GM12878 (cell line): ENCODE measurements at regions not wholly inside any gene's neighbourhood (a gene's known extent, or its start where the extent isn't known, plus 50 kb on each side); places are given as distances from the start of the nearest gene placed in this dataset.

ENCODE experiments used
- ATAC-seq: fragments of 200-7000 bp; cut with Tn5 transposase; 3 replicates; pipeline ENCODE4 v1.9.1; 2020; ENCODE audit warnings: mild to moderate bottlenecking, moderate library complexity
- BruUV-seq: library from RNA; stranded (reverse); fragments of 400-500 nt; replicated peaks from 2 replicates; lab custom pipeline; 2021; lab: Mats Ljungman, UMichigan
- CTCF ChIA-PET: fragments of 300-600 bp; sonication (Branson Sonifier 250); formaldehyde crosslinking; extraction: SDS; loops from one replicate; lab custom pipeline; 2021; ENCODE audit warnings: inconsistent platforms; lab: Yijun Ruan, JAX
- POLR2A ChIA-PET: fragments of 350-600 bp; formaldehyde crosslinking; extraction: SDS; loops from one replicate; lab custom pipeline; 2021; ENCODE audit warnings: inconsistent platforms; lab: Charles Lee
- RAD21 ChIA-PET: fragments of 300-600 bp; sonication (Branson Sonifier 250); formaldehyde crosslinking; loops from one replicate; lab custom pipeline; 2023; ENCODE audit warnings: antibody characterized with exemption; ENCODE audit not compliant: unreplicated experiment; lab: Charles Lee
- SMC1A ChIA-PET: fragments of 300-600 bp; sonication (Branson Sonifier 250); formaldehyde crosslinking; loops from one replicate; lab custom pipeline; 2023; ENCODE audit not compliant: unreplicated experiment, uncharacterized antibody; lab: Charles Lee
- DNase-seq: peaks from one replicate; pipeline ENCODE4 v3.0.0-alpha.2; 2011; ENCODE audit warnings: low read depth, low spot score
- FAIRE-seq: peaks from 3 replicates; lab custom pipeline; 2011; peaks lifted over from hg19 to GRCh38; lab: Jason Lieb, UNC
- H2AFZ ChIP-seq: 2 replicates; pipeline ENCODE4 v1.6.0; 2011; ENCODE audit warnings: low read depth, low read length, control low read depth; ENCODE audit not compliant: control insufficient read depth
- H3K27ac ChIP-seq: 2 replicates; pipeline ENCODE4 v1.5.1; 2011; ENCODE audit warnings: control low read depth; ENCODE audit not compliant: control insufficient read depth, insufficient read depth
- H3K27me3 ChIP-seq, 2 experiments: replicated peaks in 1 of 2; 2 replicates each; pipeline versions ENCODE4 v1.6.0 to v1.6.1; 2011; ENCODE audit warnings: low read length in 1 of 2; ENCODE audit not compliant: control insufficient read depth in 2 of 2, insufficient read depth in 2 of 2
- H3K36me3 ChIP-seq, 2 experiments: 2 replicates each; pipeline ENCODE4 v1.5.1; 2011; ENCODE audit warnings: low read length in 1 of 2; ENCODE audit not compliant: control insufficient read depth in 2 of 2, insufficient read depth in 2 of 2
- H3K4me1 ChIP-seq: 2 replicates; pipeline ENCODE4 v1.6.1; 2011; ENCODE audit warnings: mild to moderate bottlenecking, low read length, moderate library complexity, mixed read lengths; ENCODE audit not compliant: control insufficient read depth, insufficient read depth
- H3K4me2 ChIP-seq: 2 replicates; pipeline ENCODE4 v1.6.0; 2011; ENCODE audit warnings: control low read depth; ENCODE audit not compliant: control insufficient read depth, insufficient read depth
- H3K4me3 ChIP-seq: fragments of 200-600 bp; sonication (generic); 2 replicates; pipeline ENCODE4 v1.5.1; 2016
- H3K79me2 ChIP-seq: 2 replicates; pipeline ENCODE4 v1.6.0; 2011; ENCODE audit warnings: low read length; ENCODE audit not compliant: control insufficient read depth, insufficient read depth
- H3K9ac ChIP-seq: 2 replicates; pipeline ENCODE4 v1.8.0; 2011; ENCODE audit warnings: low read length, control low read depth, mixed read lengths; ENCODE audit not compliant: control insufficient read depth, insufficient read depth
- H3K9me3 ChIP-seq: replicated peaks from 3 replicates; pipeline ENCODE4 v1.5.1; 2011; ENCODE audit warnings: mild to moderate bottlenecking, low read length; ENCODE audit not compliant: control insufficient read depth, insufficient read depth
- H4K20me1 ChIP-seq: 2 replicates; pipeline ENCODE4 v1.6.0; 2011; ENCODE audit not compliant: control insufficient read depth, insufficient read depth
- ATF7 ChIP-seq: fragments of 450-650 bp; IDR thresholded peaks from 2 replicates; pipeline ENCODE4 v1.6.1; 2016; ENCODE audit warnings: low read depth, mild to moderate bottlenecking
- CTCF ChIP-seq, 3 experiments: IDR thresholded peaks in 2 of 3; conservative IDR thresholded peaks in 1 of 3; 2 replicates each; pipeline ENCODE4 v1.5.1; 2011; ENCODE audit warnings: low read depth in 3 of 3, low read length in 3 of 3, mild to moderate bottlenecking in 3 of 3, control low read depth in 2 of 3, moderate library complexity in 2 of 3, inconsistent platforms in 1 of 3, mixed read lengths in 1 of 3; ENCODE audit not compliant: control insufficient read depth in 2 of 3, insufficient read depth in 1 of 3; ENCODE audit errors: extremely low read depth in 1 of 3
- SMAD5 ChIP-seq: IDR thresholded peaks from 2 replicates; pipeline ENCODE4 v1.6.1; 2016; ENCODE audit warnings: antibody characterized with exemption, low read depth
- WGBS: methylation state at CpG from one replicate; pipeline ENCODE4 v1.1.6; 2016; ENCODE audit warnings: low lambda C conversion rate; ENCODE audit not compliant: insufficient replicate concordance, insufficient coverage; ENCODE audit errors: missing lambda C conversion rate; 5-methylcytosine and 5-hydroxymethylcytosine counted together
- in situ Hi-C: fragments of 300-500 bp; cut with MboI; formaldehyde crosslinking; loops from 9 replicates; pipeline ENCODE4 v1.14.3; 2018; ENCODE audit warnings: mixed read lengths
- intact Hi-C: fragments of 100-400 bp; cut with micrococcal nuclease; formaldehyde crosslinking; loops from one replicate; pipeline ENCODE4 v1.14.2; 2022; ENCODE audit not compliant: unreplicated experiment

- no peak for TF ChIP-seq CTCF (IDR thresholded peaks at IDR 0.05 in 2 of 3, conservative IDR thresholded peaks at IDR 0.05 in 1 of 3; ENCODE audit: control insufficient read depth in 2 of 3, extremely low read depth in 1 of 3, insufficient read depth in 1 of 3, low read depth in 3 of 3, low read length in 3 of 3)
- TF ChIP-seq, all 136 proteins: peak for 0
Observed at GRCh38 chr3:40598338-40598737, 73.6 kb downstream of the ZNF621 start (continued).

GRCh38 chr3:40598962-40599361 is 74.2 kb downstream of the ZNF621 start:
- WGBS, result 0% methylated on average over 3 of the region's 3 CpGs
- Histone ChIP-seq H3K27me3 (no peaks in the 10 kb centered on the region), H3K36me3 (no peaks in the 10 kb centered on the region), H3K9me3 (no peaks in the 10 kb centered on the region), H3K9ac (no peak overlapping the region), H3K79me2 (no peaks in the 10 kb centered on the region), H4K20me1 (no peaks in the 10 kb centered on the region; the same call in 1 of the 2 replicates), H3K4me1 (no peaks in the 10 kb centered on the region), H2AFZ (no peak overlapping the region), H3K27ac (no peak overlapping the region), H3K4me2 (no peak overlapping the region), H3K4me3 (no peak overlapping the region)
- no TSS peak for BruUV-seq
- CTCF ChIA-PET, result interaction anchor here (1.4 to 1.8 kb wide), 2 partner anchors 10 to 14 kb away, joined by 4 read pairs; no protein-coding TSS in a partner anchor
- SMC1A ChIA-PET, result interaction anchor here (1.0 kb wide), 1 partner anchor 14 kb away, joined by 3 read pairs; no protein-coding TSS in a partner anchor
- FAIRE-seq, result no peak
- in situ Hi-C loops (loop anchor here (25.0 kb wide), 1 partner anchor 1513 kb away; no protein-coding TSS in a partner anchor), intact Hi-C loops (no loop called here)
- ATAC-seq, result no peak
- POLR2A ChIA-PET, result no interaction called here
- RAD21 ChIA-PET, result no interaction called here
- no peak for DNase-seq
- TF ChIP-seq ATF7, result no peak
- no peak for TF ChIP-seq SMAD5
